SU-DHL-6 (cell line): ENCODE measurements at regions not wholly inside any gene's neighbourhood (a gene's known extent, or its start where the extent isn't known, plus 50 kb on each side); places are given as distances from the start of the nearest gene placed in this dataset.

Source experiments
- H2AFZ ChIP-seq: fragments of 200-600 bp; sonication (generic); 2 replicates; pipeline ENCODE4 v1.6.1; 2014; ENCODE audit warnings: low read depth, mild to moderate bottlenecking, moderate library complexity, mixed read lengths, antibody characterized with exemption, low read length; ENCODE audit not compliant: severe bottlenecking
- H3F3A ChIP-seq: fragments of 200-600 bp; shearing (Covaris generic); 2 replicates; pipeline ENCODE4 v1.6.0; 2016; ENCODE audit warnings: antibody characterized with exemption, mild to moderate bottlenecking; ENCODE audit not compliant: insufficient read depth
- H3K27ac ChIP-seq: fragments of 200-600 bp; sonication (generic); 2 replicates; pipeline ENCODE4 v1.5.1; 2016; ENCODE audit warnings: low read depth, mild to moderate bottlenecking, low read length, moderate library complexity, mixed read lengths
- H3K27me3 ChIP-seq: fragments of 200-600 bp; sonication (generic), shearing (Covaris generic); 2 replicates; pipeline ENCODE4 v1.6.0; 2014; ENCODE audit warnings: mild to moderate bottlenecking, low read length
- H3K36me3 ChIP-seq: fragments of 200-600 bp; sonication (generic); 2 replicates; pipeline ENCODE4 v1.6.1; 2014; ENCODE audit warnings: mild to moderate bottlenecking, low read length, mixed read lengths
- H3K4me2 ChIP-seq: fragments of 300-600, 200-600 bp; shearing (Covaris generic), sonication (generic); 2 replicates; pipeline ENCODE4 v1.6.0; 2014; ENCODE audit warnings: low read length, low read depth, mild to moderate bottlenecking; ENCODE audit not compliant: poor library complexity, severe bottlenecking
- H3K4me3 ChIP-seq: fragments of 200-600 bp; sonication (generic); 2 replicates; pipeline ENCODE4 v1.5.1; 2014; ENCODE audit warnings: antibody characterized with exemption, low read length, mild to moderate bottlenecking, mixed read lengths; ENCODE audit not compliant: insufficient read depth, poor library complexity, severe bottlenecking
- H3K79me2 ChIP-seq: fragments of 200-600 bp; sonication (generic); 2 replicates; pipeline ENCODE4 v1.6.1; 2014; ENCODE audit warnings: mild to moderate bottlenecking, low read length, moderate library complexity; ENCODE audit not compliant: insufficient read depth
- H3K9ac ChIP-seq: fragments of 200-600 bp; sonication (generic); 2 replicates; pipeline ENCODE4 v1.7.0; 2014; ENCODE audit warnings: mild to moderate bottlenecking, low read length
- H3K9me2 ChIP-seq: fragments of 200-600 bp; sonication (generic); replicated peaks from 2 replicates; pipeline ENCODE4 v1.6.1; 2014; ENCODE audit warnings: low read length; ENCODE audit not compliant: insufficient read depth
- H3K9me3 ChIP-seq: fragments of 200-600 bp; sonication (generic); 2 replicates; pipeline ENCODE4 v1.6.1; 2014; ENCODE audit warnings: low read length, mixed read lengths; ENCODE audit not compliant: insufficient read depth
- H4K20me1 ChIP-seq: fragments of 200-600 bp; sonication (generic); 2 replicates; pipeline ENCODE4 v1.6.1; 2014; ENCODE audit warnings: low read depth, mild to moderate bottlenecking, antibody characterized with exemption, low read length, moderate library complexity, mixed read lengths
- EZH2phosphoT487 ChIP-seq: fragments of 200-600 bp; sonication (generic), shearing (Covaris generic); conservative IDR thresholded peaks from 2 replicates; pipeline ENCODE4 v1.6.1; 2018; ENCODE audit warnings: mild to moderate bottlenecking, antibody characterized with exemption, low read length, moderate library complexity, mixed read lengths
- TF ChIP-seq, protein P1 (sequence below): fragments of 200-600 bp; sonication (generic); IDR thresholded peaks from one replicate; pipeline ENCODE4 v1.5.1; 2017; ENCODE audit warnings: antibody characterized with exemption, mild to moderate bottlenecking, low read length, moderate library complexity; ENCODE audit not compliant: insufficient read depth, poor library complexity, severe bottlenecking

DNA sequence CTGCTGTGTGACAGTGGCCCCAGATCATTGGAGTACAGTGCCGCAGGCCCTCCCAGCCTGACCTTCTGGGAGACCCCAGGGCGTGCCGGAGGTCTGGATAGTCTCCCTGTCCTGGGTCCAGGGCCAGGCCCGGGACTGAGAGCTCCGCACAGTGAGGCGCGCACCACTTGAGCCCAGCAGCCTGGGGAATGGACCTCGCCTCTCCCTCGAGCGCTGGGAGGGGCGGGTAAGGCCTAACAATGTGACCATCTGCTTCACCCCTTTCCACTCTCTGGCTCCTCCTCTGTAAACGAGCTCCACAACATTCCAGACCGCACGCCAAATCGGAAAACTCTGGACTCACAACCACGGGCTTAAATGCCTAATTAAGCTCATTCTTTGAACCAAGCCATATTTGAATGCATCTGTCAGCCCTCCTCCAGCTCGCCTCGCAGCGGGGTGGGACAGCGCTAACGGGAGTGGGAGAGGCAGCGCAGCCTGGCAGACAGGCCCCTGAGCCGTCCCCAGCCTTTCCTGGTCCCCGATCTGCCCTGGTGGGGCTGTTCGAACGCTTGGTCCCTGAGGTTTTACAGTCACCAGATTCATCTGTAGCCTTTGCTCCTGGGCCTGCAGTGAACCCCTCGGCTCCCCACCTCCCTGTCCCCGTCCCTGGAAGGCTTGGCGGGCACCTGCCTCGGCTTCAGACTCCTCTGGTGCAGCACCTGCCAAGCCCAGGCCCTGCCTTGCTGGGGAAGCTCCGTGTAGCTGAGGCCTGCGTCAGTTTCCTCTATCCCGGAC, 120.7 kb upstream of the VSTM2B start:
- Histone ChIP-seq H3K79me2 (no peaks in the 10 kb centered on the region), H3K4me2 (no peak overlapping the region), H3K9me2 (no peaks in the 10 kb centered on the region), H3K36me3 (no peaks in the 10 kb centered on the region), H2AFZ (no peak overlapping the region), H4K20me1 (no peaks in the 10 kb centered on the region), H3K27ac (no peak overlapping the region), H3F3A (no peaks in the 10 kb centered on the region), H3K4me3 (no peak overlapping the region), H3K9ac (no peak overlapping the region), H3K9me3 (no peaks in the 10 kb centered on the region), H3K27me3 (no peaks in the 10 kb centered on the region)
- TF ChIP-seq EZH2phosphoT487 = no peak
- TF ChIP-seq, protein P1, sequence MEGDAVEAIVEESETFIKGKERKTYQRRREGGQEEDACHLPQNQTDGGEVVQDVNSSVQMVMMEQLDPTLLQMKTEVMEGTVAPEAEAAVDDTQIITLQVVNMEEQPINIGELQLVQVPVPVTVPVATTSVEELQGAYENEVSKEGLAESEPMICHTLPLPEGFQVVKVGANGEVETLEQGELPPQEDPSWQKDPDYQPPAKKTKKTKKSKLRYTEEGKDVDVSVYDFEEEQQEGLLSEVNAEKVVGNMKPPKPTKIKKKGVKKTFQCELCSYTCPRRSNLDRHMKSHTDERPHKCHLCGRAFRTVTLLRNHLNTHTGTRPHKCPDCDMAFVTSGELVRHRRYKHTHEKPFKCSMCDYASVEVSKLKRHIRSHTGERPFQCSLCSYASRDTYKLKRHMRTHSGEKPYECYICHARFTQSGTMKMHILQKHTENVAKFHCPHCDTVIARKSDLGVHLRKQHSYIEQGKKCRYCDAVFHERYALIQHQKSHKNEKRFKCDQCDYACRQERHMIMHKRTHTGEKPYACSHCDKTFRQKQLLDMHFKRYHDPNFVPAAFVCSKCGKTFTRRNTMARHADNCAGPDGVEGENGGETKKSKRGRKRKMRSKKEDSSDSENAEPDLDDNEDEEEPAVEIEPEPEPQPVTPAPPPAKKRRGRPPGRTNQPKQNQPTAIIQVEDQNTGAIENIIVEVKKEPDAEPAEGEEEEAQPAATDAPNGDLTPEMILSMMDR = no peak

DNA sequence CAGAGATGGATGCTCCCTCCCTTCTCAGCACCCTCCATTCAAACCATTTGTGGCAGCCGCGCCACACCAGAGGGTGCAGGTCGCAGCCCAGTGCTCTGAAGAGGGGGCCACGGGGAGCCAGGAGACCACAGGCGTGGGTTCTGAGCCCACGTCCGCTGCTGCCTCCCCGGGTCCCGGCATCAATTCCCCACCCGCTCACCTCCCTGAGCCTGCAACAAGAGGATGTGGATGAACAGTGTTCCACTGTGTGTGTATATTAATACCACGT, 120.1 kb upstream of the VSTM2B start:
- Histone ChIP-seq H3K27me3 (no peaks in the 10 kb centered on the region), H3K9me2 (no peaks in the 10 kb centered on the region), H3K9me3 (no peaks in the 10 kb centered on the region), H3K4me2 (no peak overlapping the region), H3K27ac (no peak overlapping the region), H3F3A (no peaks in the 10 kb centered on the region), H4K20me1 (no peaks in the 10 kb centered on the region), H3K9ac (no peak overlapping the region), H3K79me2 (no peaks in the 10 kb centered on the region), H3K36me3 (no peaks in the 10 kb centered on the region), H3K4me3 (no peak overlapping the region), H2AFZ (no peak overlapping the region)
- TF ChIP-seq, protein P1 = no peak
- no peak for TF ChIP-seq EZH2phosphoT487

DNA sequence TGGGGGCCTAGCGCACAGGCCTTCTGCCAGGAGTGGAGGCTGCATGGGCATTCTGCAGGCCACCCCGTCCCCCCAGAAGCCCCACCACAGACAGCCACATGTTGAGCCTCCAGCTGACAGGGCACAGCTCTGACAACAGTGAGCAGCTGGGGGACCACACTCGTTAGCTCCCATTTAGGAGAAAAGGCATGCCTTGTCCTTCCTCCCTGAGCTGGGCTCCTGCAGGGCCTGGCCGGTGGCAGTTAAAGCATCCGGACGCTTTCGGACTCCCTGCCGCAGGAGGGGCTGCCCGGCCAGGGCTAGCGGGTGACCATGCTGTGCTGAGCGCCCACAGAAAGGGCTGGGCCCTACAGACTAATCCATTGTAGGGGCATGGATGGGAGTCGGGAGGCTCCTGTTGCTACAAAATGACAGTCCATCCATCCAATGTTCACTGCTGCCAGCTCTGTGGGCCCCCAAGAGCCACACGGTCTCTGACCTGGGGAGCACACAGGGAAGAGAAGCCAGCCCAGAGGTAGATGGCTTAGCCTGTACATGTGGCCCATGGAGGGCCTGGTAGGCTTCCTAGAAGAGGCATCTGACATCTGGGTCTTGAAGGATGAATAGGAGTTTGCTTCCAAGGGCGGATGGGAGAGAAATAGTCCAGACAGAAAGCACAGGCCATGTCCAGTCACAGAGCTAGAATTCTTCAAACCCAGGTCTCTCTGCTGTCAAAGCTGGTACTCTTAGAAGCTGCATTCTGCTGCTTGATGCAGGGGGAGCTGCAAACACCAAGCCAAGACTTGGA, 116.5 kb upstream of the VSTM2B start:
- Histone ChIP-seq H3K27ac (no peak overlapping the region), H4K20me1 (no peaks in the 10 kb centered on the region), H3K36me3 (no peaks in the 10 kb centered on the region), H3K27me3 (no peaks in the 10 kb centered on the region), H3K9me3 (no peaks in the 10 kb centered on the region), H3K9me2 (no peaks in the 10 kb centered on the region), H3K9ac (no peak overlapping the region), H2AFZ (no peak overlapping the region), H3F3A (no peaks in the 10 kb centered on the region), H3K4me2 (no peak overlapping the region), H3K4me3 (no peak overlapping the region), H3K79me2 (no peaks in the 10 kb centered on the region)
- TF ChIP-seq, protein P1 = no peak
- no peak for TF ChIP-seq EZH2phosphoT487
